ENCODE measurements at regions not wholly inside any gene's neighbourhood (a gene's known extent, or its start where the extent isn't known, plus 50 kb on each side); places are given as distances from the start of the nearest gene placed in this dataset.

- TF ChIP-seq, protein P1, sequence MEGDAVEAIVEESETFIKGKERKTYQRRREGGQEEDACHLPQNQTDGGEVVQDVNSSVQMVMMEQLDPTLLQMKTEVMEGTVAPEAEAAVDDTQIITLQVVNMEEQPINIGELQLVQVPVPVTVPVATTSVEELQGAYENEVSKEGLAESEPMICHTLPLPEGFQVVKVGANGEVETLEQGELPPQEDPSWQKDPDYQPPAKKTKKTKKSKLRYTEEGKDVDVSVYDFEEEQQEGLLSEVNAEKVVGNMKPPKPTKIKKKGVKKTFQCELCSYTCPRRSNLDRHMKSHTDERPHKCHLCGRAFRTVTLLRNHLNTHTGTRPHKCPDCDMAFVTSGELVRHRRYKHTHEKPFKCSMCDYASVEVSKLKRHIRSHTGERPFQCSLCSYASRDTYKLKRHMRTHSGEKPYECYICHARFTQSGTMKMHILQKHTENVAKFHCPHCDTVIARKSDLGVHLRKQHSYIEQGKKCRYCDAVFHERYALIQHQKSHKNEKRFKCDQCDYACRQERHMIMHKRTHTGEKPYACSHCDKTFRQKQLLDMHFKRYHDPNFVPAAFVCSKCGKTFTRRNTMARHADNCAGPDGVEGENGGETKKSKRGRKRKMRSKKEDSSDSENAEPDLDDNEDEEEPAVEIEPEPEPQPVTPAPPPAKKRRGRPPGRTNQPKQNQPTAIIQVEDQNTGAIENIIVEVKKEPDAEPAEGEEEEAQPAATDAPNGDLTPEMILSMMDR (IDR thresholded peaks at IDR 0.05), result no peak
- no peak for DNase-seq (ENCODE audit: low spot score)
- H3K4me3 ChIP-seq, result no peak overlapping the region
- H3K27ac ChIP-seq, result no peak overlapping the region
Observed at GRCh38 chr2:209074711-209075110, 349.1 kb upstream of the MAP2 start.

DNA sequence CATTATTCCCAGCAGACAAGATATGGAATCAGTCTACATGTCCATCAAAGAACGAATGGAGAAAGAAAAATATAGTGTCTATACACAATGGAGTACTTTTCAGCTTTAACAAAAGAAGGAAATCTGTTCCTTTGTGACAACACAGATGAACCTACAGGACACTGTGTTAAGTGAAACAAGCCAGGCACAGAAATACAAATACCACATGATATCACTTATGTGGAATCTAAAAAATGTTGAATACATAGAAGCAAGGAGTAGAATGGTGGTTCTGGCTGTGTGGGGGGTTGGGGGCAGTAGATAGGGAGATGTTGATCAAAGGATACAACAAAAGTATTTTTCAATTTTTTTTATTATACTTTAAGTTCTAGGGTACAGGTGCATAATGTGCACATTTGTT lies 347.7 kb upstream of the MAP2 start:
- no peak for DNase-seq (ENCODE audit: low spot score)
- no peak overlapping the region for H3K4me3 ChIP-seq
- TF ChIP-seq, protein P1 (IDR thresholded peaks at IDR 0.05), result no peak

GRCh38 chr2:209086761-209087160 lies 337.1 kb upstream of the MAP2 start:
- TF ChIP-seq, protein P1 (IDR thresholded peaks at IDR 0.05), result no peak
- no peak overlapping the region for H3K4me3 ChIP-seq

More for the DNA sequence above, 347.7 kb upstream of the MAP2 start:
- no peak overlapping the region for H3K27ac ChIP-seq

GRCh38 chr2:209091056-209091455 lies 332.8 kb upstream of the MAP2 start:
- Histone ChIP-seq H3K4me3 (no peak overlapping the region), H3K27ac (no peak overlapping the region)
- DNase-seq (ENCODE audit: low spot score), result no peak
- TF ChIP-seq, protein P1 (IDR thresholded peaks at IDR 0.05), result no peak

More at GRCh38 chr2:209086761-209087160, 337.1 kb upstream of the MAP2 start:
- DNase-seq (ENCODE audit: low spot score), result no peak
- H3K27ac ChIP-seq, result no peak overlapping the region

GRCh38 chr2:209094221-209094620 lies 329.6 kb upstream of the MAP2 start:
- no peak overlapping the region for H3K4me3 ChIP-seq
- TF ChIP-seq, protein P1 (IDR thresholded peaks at IDR 0.05), result no peak

GRCh38 chr2:209095432-209095831 lies 328.4 kb upstream of the MAP2 start:
- TF ChIP-seq, protein P1 (IDR thresholded peaks at IDR 0.05), result no peak
- H3K4me3 ChIP-seq, result no peak overlapping the region
- no peak overlapping the region for H3K27ac ChIP-seq
- DNase-seq (ENCODE audit: low spot score), result no peak

More at GRCh38 chr2:209094221-209094620, 329.6 kb upstream of the MAP2 start:
- DNase-seq (ENCODE audit: low spot score), result no peak
- H3K27ac ChIP-seq, result no peak overlapping the region

DNA sequence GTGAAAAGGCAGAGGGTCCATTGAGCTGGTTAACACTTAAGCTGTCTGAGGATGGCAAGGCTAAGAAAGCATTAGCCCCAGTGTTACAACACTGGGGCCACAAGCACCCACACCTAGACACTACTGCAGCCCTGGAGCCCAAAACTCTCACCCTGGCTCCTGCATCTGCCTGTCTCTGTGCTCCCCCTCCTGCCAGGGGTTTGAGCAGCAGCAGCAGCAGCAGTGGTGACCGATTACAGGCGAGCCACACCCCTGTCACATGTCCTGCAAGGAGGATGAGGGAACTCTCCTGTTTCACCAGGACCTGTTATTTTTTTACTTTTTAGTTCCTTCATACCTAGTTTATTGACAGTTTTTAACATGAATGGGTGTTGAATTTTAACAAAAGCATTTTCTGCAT lies 326.7 kb upstream of the MAP2 start:
- DNase-seq (ENCODE audit: low spot score), result no peak
- TF ChIP-seq, protein P1 (IDR thresholded peaks at IDR 0.05), result no peak
- H3K27ac ChIP-seq, result no peak overlapping the region

More for the DNA sequence above, 326.7 kb upstream of the MAP2 start:
- no peak overlapping the region for H3K4me3 ChIP-seq
